ENCODE measurements at regions not wholly inside any gene's neighbourhood (a gene's known extent, or its start where the extent isn't known, plus 50 kb on each side); places are given as distances from the start of the nearest gene placed in this dataset.
"Not testable (repeated sequence)": the region's sequence is repeated elsewhere in the genome, so short reads cannot be mapped to it uniquely, and the experiment has no call there.

- no peak for DNase-seq (ENCODE audit: low read depth)
- no peak for TF ChIP-seq CTCF (IDR thresholded peaks at IDR 0.05; ENCODE audit: control insufficient read depth, extremely low read depth, insufficient read depth)
- no peak overlapping the region for H3K4me3 ChIP-seq (ENCODE audit: low read depth, low read length)
These were observed 127.8 kb downstream of the HS3ST3B1 start for GRCh38 chr17:14428648-14429029.

DNA sequence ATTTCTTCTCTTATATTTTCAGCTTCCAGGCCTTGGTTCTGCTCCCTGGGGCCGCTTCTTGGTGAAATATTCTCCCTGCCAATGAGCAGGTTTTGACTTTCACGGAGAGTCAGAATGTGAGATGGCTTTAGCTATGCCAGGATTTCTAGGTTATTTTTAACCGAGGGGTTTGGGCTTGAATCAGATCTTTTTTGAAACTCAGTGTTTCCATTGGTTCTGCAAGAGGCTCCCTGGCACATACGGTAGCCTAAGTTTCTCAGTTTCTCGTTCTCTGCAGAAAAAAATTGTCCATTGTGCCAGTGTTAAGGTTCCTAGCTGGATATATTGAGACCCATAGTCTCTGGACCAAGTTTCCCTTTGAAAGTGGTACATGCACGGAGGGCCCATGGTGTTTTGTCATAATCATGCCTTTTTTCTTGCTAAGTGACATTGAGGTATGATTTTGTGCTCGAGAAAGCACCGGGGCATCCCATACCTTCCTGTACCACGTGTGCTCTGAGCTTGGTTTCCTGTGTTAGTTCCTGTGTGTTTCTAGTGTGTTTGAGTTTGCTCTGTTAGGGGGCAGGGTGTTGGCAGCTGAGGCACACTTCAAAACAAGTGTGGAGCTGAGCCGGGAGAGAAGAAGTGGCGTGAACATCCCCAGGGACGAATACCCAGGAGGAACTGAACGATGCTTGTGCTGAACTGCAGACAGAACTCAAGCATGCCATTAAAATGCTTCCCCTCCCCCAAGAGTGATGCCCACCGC is 127.2 kb downstream of the HS3ST3B1 start:
- no peak overlapping the region for H3K4me3 ChIP-seq (ENCODE audit: low read depth, low read length)
- no peak for TF ChIP-seq CTCF (IDR thresholded peaks at IDR 0.05; ENCODE audit: control insufficient read depth, extremely low read depth, insufficient read depth)
- DNase-seq (ENCODE audit: low read depth) = no peak

- not testable (repeated sequence) for DNase-seq (ENCODE audit: low read depth); H3K4me3 ChIP-seq (ENCODE audit: low read depth, low read length)
These were observed 122.3 kb downstream of the HS3ST3B1 start for GRCh38 chr17:14423156-14423555.

DNA sequence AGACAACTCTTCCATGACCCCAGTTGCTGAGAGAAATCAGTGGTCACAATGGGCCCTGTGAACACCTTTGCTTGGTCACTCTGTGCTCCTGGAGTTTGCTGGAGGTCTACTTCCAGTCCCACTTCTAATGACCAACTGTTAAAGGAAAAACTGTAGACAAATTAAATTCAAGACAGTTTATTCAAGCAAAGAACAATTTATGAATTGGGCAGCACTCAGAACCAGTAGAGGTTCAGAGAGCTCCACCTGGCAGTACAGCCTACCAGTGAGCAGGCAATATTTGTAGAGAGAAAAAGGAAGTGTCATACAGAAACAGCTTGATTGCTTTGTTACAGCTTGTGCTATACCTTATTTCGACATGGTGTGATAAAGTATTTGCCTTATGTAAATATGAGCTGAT is 116.5 kb downstream of the HS3ST3B1 start:
- DNase-seq (ENCODE audit: low read depth) = peak; percentile 4
- TF ChIP-seq CTCF (IDR thresholded peaks at IDR 0.05; ENCODE audit: control insufficient read depth, extremely low read depth, insufficient read depth) = no peak

DNA sequence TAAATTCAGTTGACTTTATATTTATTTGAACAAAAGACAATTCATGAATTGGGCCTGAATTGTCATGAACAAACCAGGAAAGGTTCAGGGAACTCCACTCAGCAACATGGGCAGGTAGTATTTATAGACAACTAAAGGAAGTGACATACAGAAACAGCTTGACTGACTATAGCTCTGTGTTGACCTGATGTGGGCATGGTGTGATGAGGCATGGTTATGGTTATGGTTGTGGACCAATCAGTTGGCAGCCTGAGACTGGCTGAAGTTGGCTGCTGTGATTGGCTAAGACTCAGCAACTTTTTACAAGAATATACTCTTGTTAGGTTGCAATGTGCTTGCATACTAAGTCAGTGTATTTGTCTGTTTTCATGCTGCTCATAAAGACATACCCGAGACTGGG is 108.4 kb downstream of the HS3ST3B1 start:
- DNase-seq (ENCODE audit: low read depth) = no peak
- TF ChIP-seq CTCF (IDR thresholded peaks at IDR 0.05; ENCODE audit: control insufficient read depth, extremely low read depth, insufficient read depth) = no peak

More for the DNA sequence above, 116.5 kb downstream of the HS3ST3B1 start:
- no peak overlapping the region for H3K4me3 ChIP-seq (ENCODE audit: low read depth, low read length)

GRCh38 chr17:14407541-14407940 is 106.7 kb downstream of the HS3ST3B1 start:
- TF ChIP-seq CTCF (IDR thresholded peaks at IDR 0.05; ENCODE audit: control insufficient read depth, extremely low read depth, insufficient read depth) = no peak
- no peak for DNase-seq (ENCODE audit: low read depth)
- H3K4me3 ChIP-seq (ENCODE audit: low read depth, low read length) = no peak overlapping the region

More for the DNA sequence above, 108.4 kb downstream of the HS3ST3B1 start:
- H3K4me3 ChIP-seq (ENCODE audit: low read depth, low read length) = no peak overlapping the region

- H3K4me3 ChIP-seq (ENCODE audit: low read depth, low read length) = no peak overlapping the region
- DNase-seq (ENCODE audit: low read depth) = no peak
- TF ChIP-seq CTCF (IDR thresholded peaks at IDR 0.05; ENCODE audit: control insufficient read depth, extremely low read depth, insufficient read depth) = no peak
These were observed 104.3 kb downstream of the HS3ST3B1 start for GRCh38 chr17:14405189-14405588.
